Transverse colon (tissue), 4 donors: ENCODE measurements at regions not wholly inside any gene's neighbourhood (a gene's known extent, or its start where the extent isn't known, plus 50 kb on each side); places are given as distances from the start of the nearest gene placed in this dataset.

Source experiments
- DNase-seq: peaks from one replicate; pipeline ENCODE4 v3.0.0-alpha.2; 2019
- H3K27ac ChIP-seq, 4 donors: fragments of 200-600 bp; sonication (generic); 2 replicates each; pipeline ENCODE4 v1.5.1; 2016 to 2018; ENCODE audit warnings: inconsistent platforms in 4 of 4
- H3K27me3 ChIP-seq: fragments of 200-600 bp; sonication (generic); 2 replicates; pipeline ENCODE4 v1.5.1; 2017; ENCODE audit warnings: inconsistent platforms
- H3K36me3 ChIP-seq, 4 donors: fragments of 200-600 bp; sonication (generic); 2 replicates each; pipeline ENCODE4 v1.5.1; 2017 to 2019; ENCODE audit warnings: inconsistent platforms in 4 of 4
- H3K4me1 ChIP-seq, 4 donors: fragments of 200-600 bp; sonication (generic); 2 replicates each; pipeline ENCODE4 v1.5.1; 2017 to 2020; ENCODE audit warnings: inconsistent platforms in 4 of 4
- H3K4me3 ChIP-seq, 4 donors: fragments of 200-600 bp; sonication (generic); 1 replicate in 1 of 4; 2 replicates in 3 of 4; pipeline versions ENCODE4 v1.5.1 to v1.6.1; 2017 to 2019; ENCODE audit warnings: inconsistent platforms in 4 of 4
- H3K9me3 ChIP-seq, 2 donors: fragments of 200-600 bp; sonication (generic); 2 replicates each; pipeline ENCODE4 v1.5.1; 2017 to 2019; ENCODE audit warnings: inconsistent platforms in 2 of 2
- CTCF ChIP-seq, 5 experiments: fragments of 200-600 bp in 3 of 5; fragments of 450-650 bp in 2 of 5; sonication (generic) in 3 of 5; IDR thresholded peaks; 1 replicate in 2 of 5; 2 replicates in 3 of 5; pipeline ENCODE4 v1.5.1; 2016 to 2017; ENCODE audit warnings: antibody characterized with exemption in 5 of 5, inconsistent platforms in 3 of 5, mild to moderate bottlenecking in 2 of 5, moderate library complexity in 1 of 5
- EP300 ChIP-seq: sonication (generic); formaldehyde crosslinking; IDR thresholded peaks from one replicate; pipeline ENCODE4 v1.6.1; 2017; ENCODE audit warnings: antibody characterized with exemption, low read depth
- POLR2A ChIP-seq: fragments of 450-650 bp; IDR thresholded peaks from one replicate; pipeline ENCODE4 v1.6.1; 2016; ENCODE audit warnings: antibody characterized with exemption, mild to moderate bottlenecking, moderate library complexity
- POLR2AphosphoS5 ChIP-seq, 3 donors: sonication (generic); formaldehyde crosslinking; IDR thresholded peaks; one replicate each; pipeline ENCODE4 v1.6.1; 2016; ENCODE audit warnings: antibody characterized with exemption in 3 of 3
- WGBS, 2 donors: methylation state at CpG; one replicate each; pipeline ENCODE4 v1.1.5; 2018; ENCODE audit warnings: low coverage in 1 of 2; 5-methylcytosine and 5-hydroxymethylcytosine counted together
- in situ Hi-C, 4 donors: fragments of 200-750 bp; cut with MboI; loops; one replicate each; pipeline versions ENCODE4 v1.15.0 to v1.15.1; 2017; ENCODE audit warnings: low sequenced_read_pairs in 3 of 4, low pct_ligation_motif_present in 1 of 4, low pct_unique_long_range_greater_than_20kb in 1 of 4
- intact Hi-C: fragments of 100-400 bp; cut with DNase I; formaldehyde crosslinking; loops from one replicate; pipeline ENCODE4 v1.15.1; 2023; ENCODE audit warnings: low total_unique reads

- H3K27ac ChIP-seq = no peak overlapping the region
- no peaks in the 10 kb centered on the region for H3K36me3 ChIP-seq
- peaks cover 4 to 13% (median 10%) of the 10 kb centered on the region in 4 donors for H3K4me1 ChIP-seq
- TF ChIP-seq CTCF (IDR thresholded peaks at IDR 0.05) (no peak), EP300 (no peak), POLR2A (no peak), POLR2AphosphoS5 (IDR thresholded peaks at IDR 0.05) (no peak)
- no peaks in the 10 kb centered on the region for H3K9me3 ChIP-seq
- WGBS, 2 donors = 64 to 71% methylated on average over 3 to 7 of the region's 7 CpGs
- H3K4me3 ChIP-seq = no peak overlapping the region
- no peaks in the 10 kb centered on the region for H3K27me3 ChIP-seq
- intact Hi-C loops (no loop called here), in situ Hi-C loops (no loop called here)
- DNase-seq = no peak
Measured at GRCh38 chr2:41905597-41906337, 142.1 kb upstream of the PKDCC start.

- intact Hi-C loops (no loop called here), in situ Hi-C loops (no loop called here)
- H3K9me3 ChIP-seq = no peaks in the 10 kb centered on the region
- no peak for DNase-seq
- H3K4me1 ChIP-seq = peaks cover 4 to 13% (median 10%) of the 10 kb centered on the region in 4 donors
- no peak overlapping the region for H3K4me3 ChIP-seq
- no peak overlapping the region for H3K27ac ChIP-seq
- no peaks in the 10 kb centered on the region for H3K36me3 ChIP-seq
- no peaks in the 10 kb centered on the region for H3K27me3 ChIP-seq
- TF ChIP-seq CTCF (IDR thresholded peaks at IDR 0.05) (no peak), POLR2AphosphoS5 (IDR thresholded peaks at IDR 0.05) (peak; percentile 13 to 36 (median 23)), EP300 (no peak), POLR2A (no peak)
- WGBS, 2 donors = 32 to 47% methylated on average over 2 to 4 of the region's 4 CpGs
Measured at GRCh38 chr2:41906338-41906725, 141.5 kb upstream of the PKDCC start.

- 91 to 96% methylated on average over 4 to 6 of the region's 6 CpGs for WGBS, 2 donors
- Histone ChIP-seq H3K27ac (peak overlapping the region in 3 of 4 donors; percentile 33 to 48 (median 34)), H3K4me1 (peaks cover 4 to 13% (median 11%) of the 10 kb centered on the region in 4 donors), H3K27me3 (no peaks in the 10 kb centered on the region), H3K4me3 (no peak overlapping the region), H3K9me3 (no peaks in the 10 kb centered on the region), H3K36me3 (no peaks in the 10 kb centered on the region)
- TF ChIP-seq POLR2A (no peak), CTCF (IDR thresholded peaks at IDR 0.05) (no peak)
- intact Hi-C loops = no loop called here
- no peak for DNase-seq
- in situ Hi-C loops = no loop called here
Measured at GRCh38 chr2:41907141-41907540, 140.7 kb upstream of the PKDCC start.

GRCh38 chr2:41907771-41908207, 140.0 kb upstream of the PKDCC start:
- peak overlapping the region in 3 of 4 donors; percentile 33 to 48 (median 34) for H3K27ac ChIP-seq
- in situ Hi-C loops = no loop called here
- 49% methylated on average over 4 of the region's 4 CpGs; no CpG with 5 or more reads in 1 of the 2 donors for WGBS, 2 donors
- peaks cover 4 to 14% (median 11%) of the 10 kb centered on the region in 4 donors for H3K4me1 ChIP-seq
- H3K9me3 ChIP-seq = no peaks in the 10 kb centered on the region
- H3K36me3 ChIP-seq = no peaks in the 10 kb centered on the region
- no peak for DNase-seq
- no peak for TF ChIP-seq EP300
- no peak for TF ChIP-seq POLR2A
- no peak for TF ChIP-seq CTCF (IDR thresholded peaks at IDR 0.05)
- TF ChIP-seq POLR2AphosphoS5 (IDR thresholded peaks at IDR 0.05) = no peak
- no peak overlapping the region for H3K4me3 ChIP-seq
- intact Hi-C loops = no loop called here
- H3K27me3 ChIP-seq = no peaks in the 10 kb centered on the region
